Coronary artery (tissue), 2 donors: ENCODE measurements at regions not wholly inside any gene's neighbourhood (a gene's known extent, or its start where the extent isn't known, plus 50 kb on each side); places are given as distances from the start of the nearest gene placed in this dataset.

Source experiments
- DNase-seq: peaks from one replicate; pipeline ENCODE4 v3.0.0-alpha.2; 2017; ENCODE audit warnings: low spot score
- H3K27ac ChIP-seq, 2 donors: fragments of 200-600 bp; sonication (generic); one replicate each; pipeline ENCODE4 v1.5.1; 2016 to 2019
- H3K4me3 ChIP-seq: fragments of 200-600 bp; sonication (generic); 2 replicates; pipeline ENCODE4 v1.5.1; 2016; ENCODE audit warnings: mild to moderate bottlenecking, moderate library complexity
- TF ChIP-seq, protein P1 (sequence below): fragments of 200-600 bp; sonication (generic); IDR thresholded peaks from one replicate; pipeline ENCODE4 v1.5.1; 2019; ENCODE audit warnings: antibody characterized with exemption

DNA sequence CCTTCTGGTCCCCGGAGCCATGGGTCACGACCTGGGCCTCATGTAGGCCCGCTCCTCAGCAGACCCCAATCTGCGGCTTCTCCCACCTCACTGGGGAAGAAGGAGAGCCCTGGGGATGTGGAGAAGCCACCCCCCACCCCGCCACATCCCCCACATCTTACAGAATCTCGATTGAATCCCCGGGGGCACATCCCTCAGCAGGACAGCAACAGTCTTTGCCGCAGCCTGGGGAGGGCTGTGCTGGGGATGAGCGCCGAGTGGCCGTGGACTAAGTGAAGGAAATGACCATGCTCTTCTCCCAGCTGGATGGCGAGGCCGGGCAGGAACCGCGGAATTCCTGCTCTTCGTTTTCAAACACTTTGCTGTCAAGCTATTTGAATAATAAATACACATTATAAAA, 169.0 kb upstream of the RTL1 start:
- peak; percentile 45 for DNase-seq
- H3K4me3 ChIP-seq, result no peak overlapping the region
- H3K27ac ChIP-seq, result no peak overlapping the region
- TF ChIP-seq, protein P1, sequence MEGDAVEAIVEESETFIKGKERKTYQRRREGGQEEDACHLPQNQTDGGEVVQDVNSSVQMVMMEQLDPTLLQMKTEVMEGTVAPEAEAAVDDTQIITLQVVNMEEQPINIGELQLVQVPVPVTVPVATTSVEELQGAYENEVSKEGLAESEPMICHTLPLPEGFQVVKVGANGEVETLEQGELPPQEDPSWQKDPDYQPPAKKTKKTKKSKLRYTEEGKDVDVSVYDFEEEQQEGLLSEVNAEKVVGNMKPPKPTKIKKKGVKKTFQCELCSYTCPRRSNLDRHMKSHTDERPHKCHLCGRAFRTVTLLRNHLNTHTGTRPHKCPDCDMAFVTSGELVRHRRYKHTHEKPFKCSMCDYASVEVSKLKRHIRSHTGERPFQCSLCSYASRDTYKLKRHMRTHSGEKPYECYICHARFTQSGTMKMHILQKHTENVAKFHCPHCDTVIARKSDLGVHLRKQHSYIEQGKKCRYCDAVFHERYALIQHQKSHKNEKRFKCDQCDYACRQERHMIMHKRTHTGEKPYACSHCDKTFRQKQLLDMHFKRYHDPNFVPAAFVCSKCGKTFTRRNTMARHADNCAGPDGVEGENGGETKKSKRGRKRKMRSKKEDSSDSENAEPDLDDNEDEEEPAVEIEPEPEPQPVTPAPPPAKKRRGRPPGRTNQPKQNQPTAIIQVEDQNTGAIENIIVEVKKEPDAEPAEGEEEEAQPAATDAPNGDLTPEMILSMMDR, result no peak

GRCh38 chr14:101072945-101073597, 169.5 kb upstream of the RTL1 start:
- TF ChIP-seq, protein P1, result no peak
- Histone ChIP-seq H3K4me3 (no peak overlapping the region), H3K27ac (no peak overlapping the region)
- DNase-seq, result peak; percentile 72

DNA sequence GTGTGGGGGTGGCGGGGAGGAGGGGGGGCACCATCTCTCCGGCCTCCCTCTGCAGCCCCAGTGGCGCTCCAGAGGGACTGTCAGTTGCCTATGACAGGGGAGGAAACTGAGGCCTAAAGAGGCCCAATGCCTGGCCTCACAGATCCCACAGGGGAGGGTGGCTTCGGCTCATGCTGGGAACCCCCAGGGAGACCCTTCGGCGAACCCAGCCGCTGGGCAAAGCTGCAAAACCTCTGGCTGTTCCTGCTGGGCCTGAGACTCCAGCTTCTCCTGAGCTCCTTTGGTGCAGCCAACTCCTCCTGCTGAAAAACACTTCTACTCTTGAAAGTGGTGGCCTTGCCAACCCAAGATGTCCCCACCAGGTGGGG, 170.1 kb upstream of the RTL1 start:
- DNase-seq, result no peak
- TF ChIP-seq, protein P1, result no peak
- H3K4me3 ChIP-seq, result no peak overlapping the region
- no peak overlapping the region for H3K27ac ChIP-seq

- DNase-seq, result no peak
- Histone ChIP-seq H3K4me3 (no peak overlapping the region), H3K27ac (no peak overlapping the region)
- TF ChIP-seq, protein P1, result no peak
These were observed 170.9 kb upstream of the RTL1 start for GRCh38 chr14:101074196-101075024.

DNA sequence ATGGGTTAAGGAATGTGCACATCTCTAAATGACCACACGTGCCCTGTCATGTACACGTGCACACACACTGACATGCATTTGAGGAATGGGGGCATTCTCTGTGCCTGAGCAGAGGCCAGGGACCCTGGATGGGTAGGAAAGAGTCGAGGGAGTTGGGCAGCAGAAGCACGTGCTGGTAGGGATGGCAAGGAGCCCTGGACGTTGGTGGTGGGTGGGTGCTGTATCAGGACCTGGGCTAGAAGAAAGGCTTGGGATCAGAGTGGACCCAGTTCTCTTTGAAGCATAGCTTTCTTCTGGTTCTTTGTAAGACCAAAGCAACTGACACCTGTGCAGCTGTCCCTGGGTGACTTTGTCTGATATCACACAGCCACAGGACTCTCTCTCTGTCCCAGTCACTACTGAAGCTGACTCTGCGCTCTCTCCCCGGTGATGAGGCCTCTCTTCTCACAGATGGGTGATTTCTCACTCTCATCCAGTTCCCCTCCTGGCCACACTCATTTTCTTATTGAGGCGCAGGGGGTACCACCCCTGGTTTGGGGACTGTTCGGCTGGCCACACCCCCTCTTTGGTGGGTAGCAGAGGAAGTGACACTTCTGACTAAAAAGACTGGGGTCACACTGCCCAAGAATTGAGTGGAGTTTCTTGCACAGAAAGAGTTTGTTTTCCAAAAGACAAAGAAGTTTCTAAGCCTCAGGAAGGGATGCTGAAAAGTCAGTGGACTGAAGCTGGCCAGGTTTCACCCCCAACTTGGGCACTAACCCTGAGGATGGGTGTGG, 171.7 kb upstream of the RTL1 start:
- no peak overlapping the region for H3K4me3 ChIP-seq
- DNase-seq, result peak; percentile 64
- TF ChIP-seq, protein P1, result no peak
- no peak overlapping the region for H3K27ac ChIP-seq

DNA sequence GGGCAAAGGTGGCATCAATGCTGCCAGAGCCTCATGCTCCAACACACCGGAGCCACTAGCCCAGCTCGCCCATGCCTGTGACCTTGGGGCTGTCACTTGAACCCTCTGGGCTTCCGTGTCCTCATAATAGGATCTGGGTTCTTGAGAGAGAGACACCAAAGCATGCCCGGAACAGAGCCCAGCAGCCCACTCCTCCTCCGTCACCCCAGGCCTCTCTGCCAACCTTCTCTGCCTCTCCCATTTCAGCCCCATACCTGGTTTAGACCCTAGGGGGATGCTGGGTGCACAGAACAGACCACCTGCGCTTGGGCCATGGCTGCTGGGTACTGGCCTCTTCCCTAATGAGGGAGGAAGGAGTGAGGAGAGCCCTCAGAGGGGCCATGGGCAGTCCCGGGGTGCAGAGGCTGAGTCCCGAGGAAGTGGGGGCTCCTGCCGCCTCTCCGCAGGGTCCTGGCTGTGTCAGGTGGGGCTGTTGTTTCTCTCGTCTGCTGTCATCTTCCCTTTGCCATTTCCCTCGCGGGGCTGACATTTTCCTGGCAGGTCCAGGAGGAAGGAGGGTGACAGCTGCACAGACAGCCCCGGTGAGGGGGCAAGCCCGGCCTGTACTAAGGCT, 172.4 kb upstream of the RTL1 start:
- DNase-seq, result peak; percentile 60
- Histone ChIP-seq H3K4me3 (no peak overlapping the region), H3K27ac (no peak overlapping the region)
- TF ChIP-seq, protein P1, result no peak
